HL-60 (cell line): ENCODE measurements at regions not wholly inside any gene's neighbourhood (a gene's known extent, or its start where the extent isn't known, plus 50 kb on each side); places are given as distances from the start of the nearest gene placed in this dataset.

ENCODE experiments used
- SPI1 ChIP-seq: IDR thresholded peaks from 2 replicates; pipeline ENCODE4 v1.6.1; 2012; ENCODE audit warnings: low read depth, mild to moderate bottlenecking, borderline replicate concordance
- TF ChIP-seq, protein P1 (sequence below): IDR thresholded peaks from one replicate; pipeline ENCODE4 v1.5.1; 2011; ENCODE audit warnings: low read length, control low read depth, inconsistent platforms; ENCODE audit not compliant: insufficient read depth

DNA sequence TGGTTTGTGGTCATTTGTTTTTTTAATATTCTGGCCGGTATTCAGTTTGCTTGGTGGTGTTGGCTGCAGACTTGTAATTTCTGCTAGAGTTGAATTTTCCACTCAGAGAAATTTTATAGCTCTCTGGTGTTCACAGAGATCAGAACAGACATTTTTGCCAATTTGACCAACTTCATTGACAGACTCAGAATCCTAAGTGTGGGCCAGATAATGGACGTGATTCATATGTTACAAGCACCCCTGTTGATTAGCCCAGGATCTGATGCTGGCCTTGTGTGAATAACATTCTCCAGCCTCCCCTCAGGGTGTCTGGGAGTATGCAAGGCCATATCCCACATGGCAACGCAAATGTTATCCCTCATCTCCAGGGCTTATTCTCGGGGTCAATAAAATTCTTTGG is 283.8 kb downstream of the C7orf25 start:
- TF ChIP-seq, protein P1, sequence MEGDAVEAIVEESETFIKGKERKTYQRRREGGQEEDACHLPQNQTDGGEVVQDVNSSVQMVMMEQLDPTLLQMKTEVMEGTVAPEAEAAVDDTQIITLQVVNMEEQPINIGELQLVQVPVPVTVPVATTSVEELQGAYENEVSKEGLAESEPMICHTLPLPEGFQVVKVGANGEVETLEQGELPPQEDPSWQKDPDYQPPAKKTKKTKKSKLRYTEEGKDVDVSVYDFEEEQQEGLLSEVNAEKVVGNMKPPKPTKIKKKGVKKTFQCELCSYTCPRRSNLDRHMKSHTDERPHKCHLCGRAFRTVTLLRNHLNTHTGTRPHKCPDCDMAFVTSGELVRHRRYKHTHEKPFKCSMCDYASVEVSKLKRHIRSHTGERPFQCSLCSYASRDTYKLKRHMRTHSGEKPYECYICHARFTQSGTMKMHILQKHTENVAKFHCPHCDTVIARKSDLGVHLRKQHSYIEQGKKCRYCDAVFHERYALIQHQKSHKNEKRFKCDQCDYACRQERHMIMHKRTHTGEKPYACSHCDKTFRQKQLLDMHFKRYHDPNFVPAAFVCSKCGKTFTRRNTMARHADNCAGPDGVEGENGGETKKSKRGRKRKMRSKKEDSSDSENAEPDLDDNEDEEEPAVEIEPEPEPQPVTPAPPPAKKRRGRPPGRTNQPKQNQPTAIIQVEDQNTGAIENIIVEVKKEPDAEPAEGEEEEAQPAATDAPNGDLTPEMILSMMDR: no peak
- no peak for TF ChIP-seq SPI1
